Lower leg skin (tissue), 4 donors: ENCODE measurements at regions not wholly inside any gene's neighbourhood (a gene's known extent, or its start where the extent isn't known, plus 50 kb on each side); places are given as distances from the start of the nearest gene placed in this dataset.

ENCODE experiments used
- DNase-seq, 2 donors: peaks; one replicate each; pipeline ENCODE4 v3.0.0-alpha.2; 2019; ENCODE audit warnings: low spot score in 2 of 2
- H3K4me3 ChIP-seq: fragments of 200-600 bp; sonication (generic); 2 replicates; pipeline ENCODE4 v1.5.1; 2017; ENCODE audit warnings: mild to moderate bottlenecking, low read depth; ENCODE audit not compliant: poor library complexity, severe bottlenecking
- POLR2A ChIP-seq, 2 donors: fragments of 450-650 bp; IDR thresholded peaks; one replicate each; pipeline ENCODE4 v1.6.1; 2016 to 2017; ENCODE audit warnings: antibody characterized with exemption in 2 of 2, mild to moderate bottlenecking in 1 of 2, moderate library complexity in 1 of 2
- WGBS, 2 donors: methylation state at CpG; one replicate each; pipeline ENCODE4 v1.1.5; 2018; 5-methylcytosine and 5-hydroxymethylcytosine counted together
- intact Hi-C: fragments of 100-400 bp; cut with DNase I; formaldehyde crosslinking; loops from one replicate; pipeline ENCODE4 v1.15.0; 2023; ENCODE audit warnings: low total_unique reads
- TF ChIP-seq, protein P1 (sequence below), 3 donors: fragments of 450-650 bp; IDR thresholded peaks; one replicate each; pipeline ENCODE4 v1.5.1; 2016; ENCODE audit warnings: antibody characterized with exemption in 3 of 3, mild to moderate bottlenecking in 3 of 3, moderate library complexity in 2 of 3

DNA sequence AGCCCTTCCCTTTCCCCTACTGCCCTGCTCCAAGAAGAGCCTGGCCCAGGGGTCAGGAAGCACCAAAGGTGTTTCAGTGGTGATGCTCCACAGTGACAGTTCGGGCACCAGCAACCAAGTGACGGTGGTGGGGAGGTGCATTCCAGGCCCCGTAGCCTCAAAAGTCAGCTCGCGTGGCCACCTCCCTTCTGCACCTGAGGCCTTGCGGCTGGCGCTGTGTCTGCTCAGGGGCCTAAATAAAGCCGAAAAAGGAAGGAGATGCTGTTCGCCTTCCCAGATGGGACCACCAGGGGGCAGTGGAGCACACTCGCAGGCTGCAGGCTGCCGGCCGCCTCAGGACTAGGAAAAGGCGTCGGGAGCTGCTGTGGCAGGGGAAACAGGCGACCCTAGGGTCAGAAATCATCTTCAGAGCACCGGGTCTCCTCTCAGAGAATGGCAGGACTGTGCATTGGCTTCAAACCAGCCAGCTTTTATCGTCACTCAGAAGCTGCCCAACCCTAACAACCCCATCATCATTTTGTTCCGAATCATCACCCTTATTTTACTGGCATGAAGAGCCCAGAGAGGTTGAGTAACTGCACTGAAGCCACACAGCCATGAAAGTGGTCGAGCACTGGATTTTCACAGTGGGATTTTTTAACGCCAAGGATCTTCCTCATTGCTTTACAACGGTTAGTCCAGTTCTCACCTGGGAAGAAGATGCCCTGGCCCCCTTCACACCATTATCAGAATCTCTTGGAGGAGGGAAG, 213.0 kb upstream of the CELF4 start:
- peak; percentile 24 to 91 for DNase-seq
- intact Hi-C loops: no loop called here
- no peak for TF ChIP-seq POLR2A (IDR thresholded peaks at IDR 0.05)
- TF ChIP-seq, protein P1, sequence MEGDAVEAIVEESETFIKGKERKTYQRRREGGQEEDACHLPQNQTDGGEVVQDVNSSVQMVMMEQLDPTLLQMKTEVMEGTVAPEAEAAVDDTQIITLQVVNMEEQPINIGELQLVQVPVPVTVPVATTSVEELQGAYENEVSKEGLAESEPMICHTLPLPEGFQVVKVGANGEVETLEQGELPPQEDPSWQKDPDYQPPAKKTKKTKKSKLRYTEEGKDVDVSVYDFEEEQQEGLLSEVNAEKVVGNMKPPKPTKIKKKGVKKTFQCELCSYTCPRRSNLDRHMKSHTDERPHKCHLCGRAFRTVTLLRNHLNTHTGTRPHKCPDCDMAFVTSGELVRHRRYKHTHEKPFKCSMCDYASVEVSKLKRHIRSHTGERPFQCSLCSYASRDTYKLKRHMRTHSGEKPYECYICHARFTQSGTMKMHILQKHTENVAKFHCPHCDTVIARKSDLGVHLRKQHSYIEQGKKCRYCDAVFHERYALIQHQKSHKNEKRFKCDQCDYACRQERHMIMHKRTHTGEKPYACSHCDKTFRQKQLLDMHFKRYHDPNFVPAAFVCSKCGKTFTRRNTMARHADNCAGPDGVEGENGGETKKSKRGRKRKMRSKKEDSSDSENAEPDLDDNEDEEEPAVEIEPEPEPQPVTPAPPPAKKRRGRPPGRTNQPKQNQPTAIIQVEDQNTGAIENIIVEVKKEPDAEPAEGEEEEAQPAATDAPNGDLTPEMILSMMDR (IDR thresholded peaks at IDR 0.05): no peak
- H3K4me3 ChIP-seq: no peak overlapping the region
- 23 to 29% methylated on average over 17 to 21 of the region's 21 CpGs for WGBS, 2 donors

DNA sequence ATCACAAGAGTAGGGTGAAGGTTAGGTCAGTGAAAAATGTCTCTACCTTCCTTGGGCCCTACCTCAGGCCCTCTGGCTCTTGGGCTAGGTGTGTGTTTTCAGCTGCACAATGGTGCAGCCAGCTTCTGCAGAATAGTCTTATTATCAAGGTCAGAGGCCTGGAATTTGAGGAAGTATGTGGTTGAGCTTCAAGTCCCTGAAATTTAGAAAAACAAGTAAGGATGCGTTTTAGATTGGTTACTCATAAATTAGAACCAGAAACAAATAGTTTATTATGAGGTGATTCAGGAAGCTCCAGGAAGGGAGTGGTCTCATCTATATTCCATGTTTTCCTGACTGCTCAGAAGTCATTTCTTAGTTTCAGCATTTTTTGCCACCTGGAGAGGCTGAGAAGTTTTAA, 204.2 kb upstream of the CELF4 start:
- 25 to 31% methylated on average over 1 of the region's 1 CpG for WGBS, 2 donors
- no peak overlapping the region for H3K4me3 ChIP-seq
- TF ChIP-seq, protein P1 (IDR thresholded peaks at IDR 0.05): no peak
- no peak for TF ChIP-seq POLR2A (IDR thresholded peaks at IDR 0.05)
- no peak for DNase-seq
- intact Hi-C loops: no loop called here

GRCh38 chr18:37764541-37765288, 199.1 kb upstream of the CELF4 start:
- intact Hi-C loops: no loop called here
- WGBS, 2 donors: 35 to 37% methylated on average over 8 of the region's 8 CpGs
- no peak for TF ChIP-seq POLR2A (IDR thresholded peaks at IDR 0.05)
- TF ChIP-seq, protein P1 (IDR thresholded peaks at IDR 0.05): no peak

GRCh38 chr18:37762076-37762621, 196.6 kb upstream of the CELF4 start:
- intact Hi-C loops: no loop called here
- 85 to 91% methylated on average over 6 of the region's 6 CpGs for WGBS, 2 donors
- TF ChIP-seq, protein P1 (IDR thresholded peaks at IDR 0.05): no peak
- no peak for TF ChIP-seq POLR2A (IDR thresholded peaks at IDR 0.05)
- DNase-seq: no peak
- no peak overlapping the region for H3K4me3 ChIP-seq

More at GRCh38 chr18:37764541-37765288, 199.1 kb upstream of the CELF4 start:
- DNase-seq: no peak
- no peak overlapping the region for H3K4me3 ChIP-seq

- no peak for DNase-seq
- TF ChIP-seq, protein P1 (IDR thresholded peaks at IDR 0.05): no peak
- no peak for TF ChIP-seq POLR2A (IDR thresholded peaks at IDR 0.05)
- intact Hi-C loops: no loop called here
- no peak overlapping the region for H3K4me3 ChIP-seq
Observed at GRCh38 chr18:37754141-37754540, 188.5 kb upstream of the CELF4 start.
